ENCODE measurements at regions not wholly inside any gene's neighbourhood (a gene's known extent, or its start where the extent isn't known, plus 50 kb on each side); places are given as distances from the start of the nearest gene placed in this dataset.

DNA sequence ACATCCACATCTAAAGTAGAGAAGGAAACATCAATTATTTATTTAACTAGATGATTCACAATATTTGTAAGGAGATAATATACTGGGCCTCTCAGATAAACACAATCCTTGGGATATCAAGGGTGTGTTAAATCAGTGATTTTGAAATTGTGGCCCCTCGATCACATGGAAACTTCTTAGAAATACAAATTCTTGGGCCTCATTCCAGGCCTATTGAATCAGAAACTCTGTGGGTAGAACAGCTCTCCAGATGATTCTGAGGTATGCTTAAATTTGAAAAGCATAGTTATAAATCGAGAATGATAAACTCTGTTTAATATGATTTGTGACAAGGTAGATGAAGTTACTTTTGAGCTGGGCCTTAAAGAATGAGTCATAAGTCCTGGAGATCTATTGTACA, 64.3 kb upstream of the GPR174 start (continued):
- TF ChIP-seq, protein P1, sequence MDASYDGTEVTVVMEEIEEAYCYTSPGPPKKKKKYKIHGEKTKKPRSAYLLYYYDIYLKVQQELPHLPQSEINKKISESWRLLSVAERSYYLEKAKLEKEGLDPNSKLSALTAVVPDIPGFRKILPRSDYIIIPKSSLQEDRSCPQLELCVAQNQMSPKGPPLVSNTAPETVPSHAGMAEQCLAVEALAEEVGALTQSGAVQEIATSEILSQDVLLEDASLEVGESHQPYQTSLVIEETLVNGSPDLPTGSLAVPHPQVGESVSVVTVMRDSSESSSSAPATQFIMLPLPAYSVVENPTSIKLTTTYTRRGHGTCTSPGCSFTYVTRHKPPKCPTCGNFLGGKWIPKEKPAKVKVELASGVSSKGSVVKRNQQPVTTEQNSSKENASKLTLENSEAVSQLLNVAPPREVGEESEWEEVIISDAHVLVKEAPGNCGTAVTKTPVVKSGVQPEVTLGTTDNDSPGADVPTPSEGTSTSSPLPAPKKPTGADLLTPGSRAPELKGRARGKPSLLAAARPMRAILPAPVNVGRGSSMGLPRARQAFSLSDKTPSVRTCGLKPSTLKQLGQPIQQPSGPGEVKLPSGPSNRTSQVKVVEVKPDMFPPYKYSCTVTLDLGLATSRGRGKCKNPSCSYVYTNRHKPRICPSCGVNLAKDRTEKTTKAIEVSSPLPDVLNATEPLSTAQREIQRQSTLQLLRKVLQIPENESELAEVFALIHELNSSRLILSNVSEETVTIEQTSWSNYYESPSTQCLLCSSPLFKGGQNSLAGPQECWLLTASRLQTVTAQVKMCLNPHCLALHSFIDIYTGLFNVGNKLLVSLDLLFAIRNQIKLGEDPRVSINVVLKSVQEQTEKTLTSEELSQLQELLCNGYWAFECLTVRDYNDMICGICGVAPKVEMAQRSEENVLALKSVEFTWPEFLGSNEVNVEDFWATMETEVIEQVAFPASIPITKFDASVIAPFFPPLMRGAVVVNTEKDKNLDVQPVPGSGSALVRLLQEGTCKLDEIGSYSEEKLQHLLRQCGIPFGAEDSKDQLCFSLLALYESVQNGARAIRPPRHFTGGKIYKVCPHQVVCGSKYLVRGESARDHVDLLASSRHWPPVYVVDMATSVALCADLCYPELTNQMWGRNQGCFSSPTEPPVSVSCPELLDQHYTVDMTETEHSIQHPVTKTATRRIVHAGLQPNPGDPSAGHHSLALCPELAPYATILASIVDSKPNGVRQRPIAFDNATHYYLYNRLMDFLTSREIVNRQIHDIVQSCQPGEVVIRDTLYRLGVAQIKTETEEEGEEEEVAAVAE (CRISPR knock-in tag; IDR thresholded peaks at IDR 0.05; ENCODE audit: borderline replicate concordance) = no peak
- TF ChIP-seq KDM1A (CRISPR knock-in tag; IDR thresholded peaks at IDR 0.05) (no peak), MEIS1 (CRISPR knock-in tag; IDR thresholded peaks at IDR 0.05; ENCODE audit: borderline replicate concordance) (no peak), ZNF263 (CRISPR knock-in tag; IDR thresholded peaks at IDR 0.05) (no peak), MLLT10 (CRISPR knock-in tag; IDR thresholded peaks at IDR 0.05) (no peak), CBFB (CRISPR knock-in tag; IDR thresholded peaks at IDR 0.05) (no peak), LCORL (IDR thresholded peaks at IDR 0.05) (no peak), LCORL (CRISPR knock-in tag; IDR thresholded peaks at IDR 0.05) (no peak)
- TF ChIP-seq, protein P2, sequence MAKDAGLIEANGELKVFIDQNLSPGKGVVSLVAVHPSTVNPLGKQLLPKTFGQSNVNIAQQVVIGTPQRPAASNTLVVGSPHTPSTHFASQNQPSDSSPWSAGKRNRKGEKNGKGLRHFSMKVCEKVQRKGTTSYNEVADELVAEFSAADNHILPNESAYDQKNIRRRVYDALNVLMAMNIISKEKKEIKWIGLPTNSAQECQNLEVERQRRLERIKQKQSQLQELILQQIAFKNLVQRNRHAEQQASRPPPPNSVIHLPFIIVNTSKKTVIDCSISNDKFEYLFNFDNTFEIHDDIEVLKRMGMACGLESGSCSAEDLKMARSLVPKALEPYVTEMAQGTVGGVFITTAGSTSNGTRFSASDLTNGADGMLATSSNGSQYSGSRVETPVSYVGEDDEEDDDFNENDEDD (CRISPR knock-in tag; IDR thresholded peaks at IDR 0.05; ENCODE audit: borderline replicate concordance) = no peak

Measured in HepG2 (cell line).